NB4 (cell line): ENCODE measurements at regions not wholly inside any gene's neighbourhood (a gene's known extent, or its start where the extent isn't known, plus 50 kb on each side); places are given as distances from the start of the nearest gene placed in this dataset.

Experiments used
- DNase-seq: peaks from one replicate; pipeline ENCODE4 v3.0.0; 2010; ENCODE audit warnings: low read depth
- H3K4me3 ChIP-seq: one replicate; pipeline ENCODE4 v1.5.1; 2011; ENCODE audit warnings: mild to moderate bottlenecking, low read depth, low read length, moderate library complexity
- MYC ChIP-seq: IDR thresholded peaks from 2 replicates; pipeline ENCODE4 v1.6.1; 2011; ENCODE audit warnings: low read depth, low read length
- POLR2A ChIP-seq: IDR thresholded peaks from 2 replicates; pipeline ENCODE4 v1.6.1; 2011; ENCODE audit warnings: mild to moderate bottlenecking; ENCODE audit not compliant: insufficient read length; ENCODE audit errors: extremely low read depth
- TF ChIP-seq, protein P1 (sequence below): IDR thresholded peaks from 2 replicates; pipeline ENCODE4 v1.6.1; 2011; ENCODE audit warnings: low read depth, low read length
- TF ChIP-seq, protein P2 (sequence below): IDR thresholded peaks from one replicate; pipeline ENCODE4 v1.5.1; 2012; ENCODE audit warnings: low read depth, low read length

DNA sequence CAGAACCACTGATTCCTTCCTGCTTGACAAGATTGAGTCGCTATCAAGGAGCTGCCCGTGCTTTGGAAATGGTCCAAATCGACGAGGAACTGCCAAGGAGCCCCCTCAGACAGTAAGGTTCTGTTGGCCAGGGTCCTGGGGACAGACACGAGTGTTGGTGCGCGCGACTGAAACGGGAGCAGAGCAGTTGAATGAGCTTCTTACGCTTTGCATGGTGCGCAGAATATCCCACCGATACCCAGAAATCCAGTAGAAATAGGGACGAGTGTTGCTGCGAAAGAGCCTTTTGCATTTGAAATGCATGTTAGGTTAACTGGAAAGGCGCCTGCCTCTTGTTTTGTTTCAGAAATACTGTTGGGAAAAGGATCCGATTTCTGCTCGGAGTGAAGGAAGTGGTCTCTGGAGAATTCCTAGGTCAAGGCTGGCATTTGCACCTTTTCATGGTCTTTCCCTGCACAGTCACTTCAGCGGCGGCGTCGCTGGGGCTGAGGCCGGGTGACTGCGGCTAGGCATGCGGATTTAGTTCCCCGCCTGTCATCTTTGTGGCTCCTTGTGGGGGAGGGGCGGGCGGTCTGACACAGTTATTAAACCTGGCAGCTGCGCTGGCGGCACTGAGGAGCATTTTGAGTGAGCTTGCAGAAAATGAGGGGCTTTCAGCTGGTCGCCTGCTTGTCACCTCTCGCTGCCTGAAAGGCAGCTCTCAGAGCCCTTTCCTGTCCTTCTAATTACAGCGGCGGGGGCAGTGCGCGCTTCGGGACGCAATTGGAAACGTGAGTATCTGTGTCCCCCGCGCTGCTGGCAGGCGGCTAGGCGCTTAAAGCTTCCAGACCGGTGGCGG, 51.5 kb upstream of the TRIM2 start:
- peak overlapping the region; percentile 21 for H3K4me3 ChIP-seq
- TF ChIP-seq, protein P1, sequence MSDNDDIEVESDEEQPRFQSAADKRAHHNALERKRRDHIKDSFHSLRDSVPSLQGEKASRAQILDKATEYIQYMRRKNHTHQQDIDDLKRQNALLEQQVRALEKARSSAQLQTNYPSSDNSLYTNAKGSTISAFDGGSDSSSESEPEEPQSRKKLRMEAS = no peak
- DNase-seq = peak; percentile 66

DNA sequence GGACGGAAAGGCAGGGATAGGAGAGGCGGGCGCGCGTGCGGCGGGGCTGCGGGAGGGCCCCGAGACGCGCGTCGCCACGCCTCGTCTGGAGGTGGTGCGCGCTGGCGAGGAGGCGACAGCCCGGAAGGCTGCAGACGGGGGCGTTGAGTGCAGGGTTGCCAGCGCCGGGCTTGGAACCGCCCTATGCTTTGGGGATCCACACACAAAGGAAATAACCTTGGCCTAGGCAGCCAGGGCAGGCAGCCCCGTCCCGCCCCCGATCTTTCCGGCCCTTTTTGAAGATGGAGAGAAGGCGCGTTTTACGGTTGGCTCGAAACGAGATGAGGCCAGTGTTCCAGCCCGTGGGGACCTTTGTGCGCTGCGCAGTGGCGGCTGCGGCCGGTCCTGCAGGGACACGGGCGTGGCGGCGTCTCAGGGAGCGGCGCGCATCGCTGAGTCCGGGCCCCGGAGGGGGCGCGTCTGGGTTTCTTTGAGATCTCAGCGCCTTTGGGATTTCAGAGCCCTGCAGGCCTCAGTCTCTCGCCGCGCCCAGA, 50.8 kb upstream of the TRIM2 start:
- TF ChIP-seq, protein P1 = peak; percentile 17; the same call in 1 of the 2 replicates
- no peak for TF ChIP-seq MYC
- TF ChIP-seq, protein P2, sequence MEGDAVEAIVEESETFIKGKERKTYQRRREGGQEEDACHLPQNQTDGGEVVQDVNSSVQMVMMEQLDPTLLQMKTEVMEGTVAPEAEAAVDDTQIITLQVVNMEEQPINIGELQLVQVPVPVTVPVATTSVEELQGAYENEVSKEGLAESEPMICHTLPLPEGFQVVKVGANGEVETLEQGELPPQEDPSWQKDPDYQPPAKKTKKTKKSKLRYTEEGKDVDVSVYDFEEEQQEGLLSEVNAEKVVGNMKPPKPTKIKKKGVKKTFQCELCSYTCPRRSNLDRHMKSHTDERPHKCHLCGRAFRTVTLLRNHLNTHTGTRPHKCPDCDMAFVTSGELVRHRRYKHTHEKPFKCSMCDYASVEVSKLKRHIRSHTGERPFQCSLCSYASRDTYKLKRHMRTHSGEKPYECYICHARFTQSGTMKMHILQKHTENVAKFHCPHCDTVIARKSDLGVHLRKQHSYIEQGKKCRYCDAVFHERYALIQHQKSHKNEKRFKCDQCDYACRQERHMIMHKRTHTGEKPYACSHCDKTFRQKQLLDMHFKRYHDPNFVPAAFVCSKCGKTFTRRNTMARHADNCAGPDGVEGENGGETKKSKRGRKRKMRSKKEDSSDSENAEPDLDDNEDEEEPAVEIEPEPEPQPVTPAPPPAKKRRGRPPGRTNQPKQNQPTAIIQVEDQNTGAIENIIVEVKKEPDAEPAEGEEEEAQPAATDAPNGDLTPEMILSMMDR = no peak
- peak; percentile 55 for DNase-seq
- H3K4me3 ChIP-seq = no peak overlapping the region

DNA sequence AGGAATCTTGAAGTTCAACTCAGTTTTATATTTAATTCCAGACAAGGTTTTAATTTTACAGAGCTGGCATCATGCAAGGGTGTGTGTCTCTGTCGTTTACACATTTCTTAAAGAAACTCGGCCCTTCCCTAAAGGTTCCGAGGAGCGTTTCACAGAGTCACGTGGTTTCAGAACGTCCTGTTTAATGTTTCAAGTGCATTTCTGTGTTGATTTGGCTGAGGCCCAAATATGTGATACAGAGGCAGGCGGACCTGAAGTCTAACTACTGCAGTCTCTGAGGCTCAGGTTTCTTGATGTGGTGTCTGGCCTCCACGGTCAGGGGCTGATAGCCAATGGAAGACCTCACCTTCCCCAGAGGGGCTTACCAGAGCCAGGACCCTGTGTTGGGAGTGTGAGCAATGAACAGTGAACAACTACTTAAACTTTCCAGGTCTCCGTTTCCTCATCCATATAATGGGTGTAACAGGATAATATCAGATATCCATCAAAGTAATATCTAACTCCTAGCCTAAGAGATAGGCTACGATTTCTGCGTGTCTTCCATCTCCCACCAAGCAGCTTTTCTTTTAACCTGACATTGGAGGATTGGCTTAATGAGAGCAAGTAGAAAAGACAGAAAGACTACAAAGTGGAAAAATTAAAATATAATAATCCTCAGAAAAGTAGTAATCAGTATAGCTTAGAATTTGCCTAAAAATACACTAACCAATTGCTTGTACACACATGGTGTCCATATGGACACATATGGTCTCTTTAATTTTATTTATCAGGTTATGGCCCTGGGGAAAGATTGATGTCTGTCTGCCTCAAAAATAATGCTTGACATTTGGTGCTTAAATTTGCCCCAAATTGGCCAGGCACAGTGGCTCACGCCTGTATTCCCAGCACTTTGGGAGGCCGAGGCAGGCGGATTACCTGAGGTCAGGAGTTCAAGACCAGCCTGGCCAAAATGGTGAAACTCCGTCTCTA, 50.0 kb upstream of the TRIM2 start:
- H3K4me3 ChIP-seq = no peak overlapping the region
- no peak for TF ChIP-seq MYC
- TF ChIP-seq, protein P1 = no peak
- no peak for TF ChIP-seq POLR2A
- TF ChIP-seq, protein P2 = no peak
- DNase-seq = no peak
